Keratinocyte (primary cell): ENCODE measurements at regions not wholly inside any gene's neighbourhood (a gene's known extent, or its start where the extent isn't known, plus 50 kb on each side); places are given as distances from the start of the nearest gene placed in this dataset.

Experiments used
- DNase-seq: peaks from one replicate; pipeline ENCODE4 v3.0.0-alpha.2; 2011; ENCODE audit warnings: low read depth, missing footprints, low spot score
- FAIRE-seq: peaks from 2 replicates; lab custom pipeline; 2011; peaks lifted over from hg19 to GRCh38; lab: Jason Lieb, UNC
- H2AFZ ChIP-seq: 2 replicates; pipeline ENCODE4 v1.6.0; 2012; ENCODE audit warnings: low read length, control low read depth, inconsistent platforms; ENCODE audit not compliant: control insufficient read depth
- H3K27ac ChIP-seq: 2 replicates; pipeline ENCODE4 v1.5.1; 2011; ENCODE audit warnings: low read length; ENCODE audit not compliant: control insufficient read depth, insufficient read depth
- H3K27me3 ChIP-seq: 3 replicates; pipeline ENCODE4 v1.6.0; 2011; ENCODE audit warnings: low read length; ENCODE audit not compliant: control insufficient read depth, insufficient read depth; ENCODE audit errors: extremely low read depth
- H3K36me3 ChIP-seq, 2 experiments: 2 replicates in 1 of 2; 3 replicates in 1 of 2; pipeline ENCODE4 v1.5.1; 2011; ENCODE audit warnings: low read length in 2 of 2, mild to moderate bottlenecking in 1 of 2; ENCODE audit not compliant: control insufficient read depth in 2 of 2, insufficient read depth in 2 of 2; ENCODE audit errors: extremely low read depth in 1 of 2
- H3K4me1 ChIP-seq: 3 replicates; pipeline ENCODE4 v1.5.1; 2011; ENCODE audit warnings: low read length; ENCODE audit not compliant: control insufficient read depth, insufficient read depth; ENCODE audit errors: extremely low read depth
- H3K4me2 ChIP-seq: 3 replicates; pipeline ENCODE4 v1.6.0; 2011; ENCODE audit warnings: low read depth, low read length; ENCODE audit not compliant: control insufficient read depth, insufficient read depth; ENCODE audit errors: extremely low read depth
- H3K4me3 ChIP-seq, 3 experiments: fragments of 200-600 bp in 1 of 3; sonication (generic) in 1 of 3; 2 replicates in 2 of 3; 3 replicates in 1 of 3; pipeline ENCODE4 v1.5.1; 2011 to 2016; ENCODE audit warnings: low read length in 3 of 3, mild to moderate bottlenecking in 3 of 3, control low read depth in 2 of 3, inconsistent platforms in 1 of 3, low read depth in 1 of 3, mixed read lengths in 1 of 3, mixed run types in 1 of 3, moderate library complexity in 1 of 3; ENCODE audit not compliant: control insufficient read depth in 2 of 3, insufficient read depth in 2 of 3; ENCODE audit errors: extremely low read depth in 1 of 3
- H3K79me2 ChIP-seq: 2 replicates; pipeline ENCODE4 v1.6.0; 2012; ENCODE audit warnings: low read length; ENCODE audit not compliant: control insufficient read depth, insufficient read depth
- H3K9ac ChIP-seq: 3 replicates; pipeline ENCODE4 v1.6.0; 2011; ENCODE audit warnings: low read length; ENCODE audit not compliant: control insufficient read depth, insufficient read depth; ENCODE audit errors: extremely low read depth
- H3K9me1 ChIP-seq: 3 replicates; pipeline ENCODE4 v1.6.0; 2011; ENCODE audit warnings: low read length; ENCODE audit not compliant: control insufficient read depth, insufficient read depth; ENCODE audit errors: extremely low read depth
- H3K9me3 ChIP-seq: 2 replicates; pipeline ENCODE4 v1.5.1; 2012; ENCODE audit warnings: low read depth, low read length; ENCODE audit not compliant: control insufficient read depth
- H4K20me1 ChIP-seq: 3 replicates; pipeline ENCODE4 v1.6.0; 2011; ENCODE audit warnings: low read length; ENCODE audit not compliant: control insufficient read depth, insufficient read depth; ENCODE audit errors: extremely low read depth
- CTCF ChIP-seq, 3 experiments: IDR thresholded peaks in 1 of 3; conservative IDR thresholded peaks in 1 of 3; optimal IDR thresholded peaks in 1 of 3; 2 replicates in 2 of 3; 3 replicates in 1 of 3; pipeline versions ENCODE3 to v1.5.1; 2011; ENCODE audit warnings: low read length in 3 of 3, mild to moderate bottlenecking in 3 of 3, moderate library complexity in 2 of 3, control low read depth in 1 of 3, inconsistent platforms in 1 of 3; ENCODE audit not compliant: insufficient read depth in 2 of 3; ENCODE audit errors: extremely low read depth in 1 of 3
- EZH2 ChIP-seq: IDR thresholded peaks from one replicate; pipeline ENCODE4 v1.6.1; 2012; ENCODE audit warnings: inconsistent platforms, mild to moderate bottlenecking, low read length, moderate library complexity
- dilution Hi-C: fragments of 300-500 bp; cut with MboI; formaldehyde crosslinking; loops from one replicate; pipeline ENCODE4 v1.7.0; 2020; ENCODE audit warnings: low sequenced_read_pairs; ENCODE audit not compliant: extremely low pct_ligation_motif_present

- no peak for FAIRE-seq
Measured at GRCh38 chr1:58200437-58200836, 346.1 kb downstream of the OMA1 start.

GRCh38 chr1:58197811-58198210 lies 348.7 kb downstream of the OMA1 start:
- no peaks in the 10 kb centered on the region for H3K9me1 ChIP-seq

More at GRCh38 chr1:58200437-58200836, 346.1 kb downstream of the OMA1 start:
- Histone ChIP-seq H3K4me2 (no peak overlapping the region), H3K4me3 (no peak overlapping the region), H2AFZ (no peak overlapping the region), H3K9me3 (no peaks in the 10 kb centered on the region), H3K36me3 (no peaks in the 10 kb centered on the region), H3K9me1 (no peaks in the 10 kb centered on the region), H3K27me3 (no peaks in the 10 kb centered on the region), H3K9ac (no peak overlapping the region), H3K4me1 (no peaks in the 10 kb centered on the region), H4K20me1 (no peaks in the 10 kb centered on the region), H3K27ac (no peak overlapping the region), H3K79me2 (no peaks in the 10 kb centered on the region)
- dilution Hi-C loops = no loop called here
- no peak for TF ChIP-seq CTCF (optimal IDR thresholded peaks at IDR 0.05 in 1 of 3, IDR thresholded peaks at IDR 0.05 in 1 of 3, conservative IDR thresholded peaks at IDR 0.05 in 1 of 3; ENCODE audit: extremely low read depth in 1 of 3, insufficient read depth in 2 of 3, low read length in 3 of 3)
- no peak for TF ChIP-seq EZH2
- no peak for DNase-seq

More at GRCh38 chr1:58197811-58198210, 348.7 kb downstream of the OMA1 start:
- TF ChIP-seq EZH2 (no peak), CTCF (optimal IDR thresholded peaks at IDR 0.05 in 1 of 3, IDR thresholded peaks at IDR 0.05 in 1 of 3, conservative IDR thresholded peaks at IDR 0.05 in 1 of 3; ENCODE audit: extremely low read depth in 1 of 3, insufficient read depth in 2 of 3, low read length in 3 of 3) (no peak)
- no peak overlapping the region for H3K4me2 ChIP-seq
- no peak overlapping the region for H3K4me3 ChIP-seq
- H3K4me1 ChIP-seq = no peaks in the 10 kb centered on the region
- dilution Hi-C loops = no loop called here
- FAIRE-seq (no peak), DNase-seq (no peak)
- no peak overlapping the region for H3K9ac ChIP-seq
- H4K20me1 ChIP-seq = no peaks in the 10 kb centered on the region
- H3K27me3 ChIP-seq = no peaks in the 10 kb centered on the region
- H3K27ac ChIP-seq = no peak overlapping the region
- H3K79me2 ChIP-seq = no peaks in the 10 kb centered on the region
- no peaks in the 10 kb centered on the region for H3K36me3 ChIP-seq
- H3K9me3 ChIP-seq = no peaks in the 10 kb centered on the region
- no peak overlapping the region for H2AFZ ChIP-seq
